ENCODE measurements at regions not wholly inside any gene's neighbourhood (a gene's known extent, or its start where the extent isn't known, plus 50 kb on each side); places are given as distances from the start of the nearest gene placed in this dataset.

GRCh38 chr15:31212326-31213080 is 111.0 kb upstream of the TRPM1 start:
- no peak for TF ChIP-seq CTCF (IDR thresholded peaks at IDR 0.05)
- TF ChIP-seq POLR2AphosphoS5 (IDR thresholded peaks at IDR 0.05; ENCODE audit: low read depth, low read length) = no peak

Data from Panc1 (cell line).